CD4-positive, alpha-beta T cell (primary cell): ENCODE measurements at regions not wholly inside any gene's neighbourhood (a gene's known extent, or its start where the extent isn't known, plus 50 kb on each side); places are given as distances from the start of the nearest gene placed in this dataset.

Experiments used
- ATAC-seq: fragments of 200-7000 bp; cut with Tn5 transposase; one replicate; pipeline ENCODE4 v1.10.0; 2022; ENCODE audit warnings: mild to moderate bottlenecking; ENCODE audit not compliant: poor library complexity
- CTCF ChIA-PET: fragments of 350-600 bp; sonication (Branson Sonifier 250); formaldehyde crosslinking; loops from one replicate; lab custom pipeline; 2021; ENCODE audit warnings: antibody characterized with exemption, inconsistent platforms; lab: Charles Lee
- POLR2A ChIA-PET: fragments of 350-600 bp; sonication (Branson Sonifier 250); formaldehyde crosslinking; loops from one replicate; lab custom pipeline; 2021; ENCODE audit warnings: antibody characterized with exemption, inconsistent platforms; lab: Charles Lee
- DNase-seq, 14 experiments: peaks; one replicate each; pipeline ENCODE4 v3.0.0-alpha.2; 2013 to 2020; ENCODE audit warnings: mixed read lengths in 2 of 14
- H3K27ac ChIP-seq, 2 donors: one replicate each; pipeline versions ENCODE4 v1.5.1 to v1.7.0; 2013; ENCODE audit warnings: low read length in 2 of 2, low read depth in 1 of 2, mild to moderate bottlenecking in 1 of 2
- H3K27me3 ChIP-seq, 2 experiments: 1 replicate in 1 of 2; 2 replicates in 1 of 2; pipeline versions ENCODE4 v1.6.1 to v1.7.0; 2013; ENCODE audit warnings: low read length in 2 of 2, control low read depth in 1 of 2, mild to moderate bottlenecking in 1 of 2, moderate library complexity in 1 of 2; ENCODE audit not compliant: insufficient read depth in 2 of 2, control insufficient read depth in 1 of 2
- H3K36me3 ChIP-seq: one replicate; pipeline ENCODE4 v1.6.1; 2013; ENCODE audit warnings: low read length, control low read depth; ENCODE audit not compliant: insufficient read depth
- H3K4me1 ChIP-seq: one replicate; pipeline ENCODE4 v1.6.1; 2013; ENCODE audit warnings: low read length, control low read depth; ENCODE audit not compliant: insufficient read depth
- H3K4me3 ChIP-seq: one replicate; pipeline ENCODE4 v1.5.1; 2013; ENCODE audit warnings: mild to moderate bottlenecking, low read length, moderate library complexity
- H3K9me3 ChIP-seq, 2 experiments: 1 replicate in 1 of 2; 2 replicates in 1 of 2; pipeline versions ENCODE4 v1.6.1 to v1.7.0; 2013; ENCODE audit warnings: low read length in 2 of 2, mild to moderate bottlenecking in 2 of 2, control low read depth in 1 of 2, moderate library complexity in 1 of 2; ENCODE audit not compliant: control insufficient read depth in 1 of 2, insufficient read depth in 1 of 2
- H3K27ac Mint-ChIP-seq: one replicate; pipeline ENCODE4 v1.8.0; 2020; ENCODE audit warnings: mixed read lengths
- H3K27me3 Mint-ChIP-seq: one replicate; pipeline ENCODE4 v1.8.0; 2021; ENCODE audit warnings: mixed read lengths
- H3K36me3 Mint-ChIP-seq: one replicate; pipeline ENCODE4 v1.8.0; 2021; ENCODE audit warnings: low read depth, mixed read lengths
- H3K4me1 Mint-ChIP-seq: one replicate; pipeline ENCODE4 v1.8.0; 2021; ENCODE audit warnings: low read depth, mixed read lengths
- H3K4me3 Mint-ChIP-seq: one replicate; pipeline ENCODE4 v1.8.0; 2020; ENCODE audit warnings: mild to moderate bottlenecking, mixed read lengths
- H3K9me3 Mint-ChIP-seq: one replicate; pipeline ENCODE4 v1.8.0; 2020; ENCODE audit warnings: mixed read lengths
- intact Hi-C, 2 experiments: fragments of 100-400 bp; cut with DNase I in 1 of 2; cut with micrococcal nuclease in 1 of 2; formaldehyde crosslinking; loops; one replicate each; pipeline versions ENCODE4 v1.15.1 to v1.9.0; 2023 to 2025; cut with DNase I, micrococcal nuclease
- TF ChIP-seq, protein P1 (sequence below): fragments of 200-600 bp; IDR thresholded peaks from one replicate; pipeline ENCODE4 v1.8.0; 2022; ENCODE audit warnings: antibody characterized with exemption, mild to moderate bottlenecking

DNA sequence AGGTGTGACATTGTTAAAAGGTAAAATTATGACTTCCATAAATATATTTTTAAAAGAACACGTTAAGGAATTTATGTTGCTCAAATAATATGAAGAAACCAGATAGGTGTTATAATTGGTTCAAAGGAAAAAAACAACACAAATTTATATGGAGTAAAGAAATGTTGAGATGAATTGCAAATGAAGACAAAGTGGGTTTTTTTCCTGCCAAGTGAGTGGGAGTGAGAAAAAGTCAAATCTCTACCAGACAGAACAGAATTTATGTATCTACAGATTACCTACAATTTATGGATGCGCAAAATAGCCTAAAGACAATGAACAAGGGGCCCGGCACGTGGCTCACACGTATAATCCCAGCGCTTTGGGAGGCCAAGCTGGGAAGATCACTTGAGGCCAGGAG is 159.7 kb upstream of the SLC1A4 start:
- Mint-ChIP-seq H3K9me3 (no peaks in the 10 kb centered on the region), H3K36me3 (no peaks in the 10 kb centered on the region), H3K4me1 (peaks cover 5% of the 10 kb centered on the region), H3K4me3 (no peak overlapping the region), H3K27me3 (no peaks in the 10 kb centered on the region), H3K27ac (no peak overlapping the region)
- ATAC-seq (no peak), DNase-seq (no peak)
- Histone ChIP-seq H3K4me1 (peaks cover 13% of the 10 kb centered on the region), H3K27ac (no peak overlapping the region), H3K9me3 (no peaks in the 10 kb centered on the region), H3K4me3 (no peak overlapping the region), H3K27me3 (no peaks in the 10 kb centered on the region), H3K36me3 (no peaks in the 10 kb centered on the region)
- TF ChIP-seq, protein P1, sequence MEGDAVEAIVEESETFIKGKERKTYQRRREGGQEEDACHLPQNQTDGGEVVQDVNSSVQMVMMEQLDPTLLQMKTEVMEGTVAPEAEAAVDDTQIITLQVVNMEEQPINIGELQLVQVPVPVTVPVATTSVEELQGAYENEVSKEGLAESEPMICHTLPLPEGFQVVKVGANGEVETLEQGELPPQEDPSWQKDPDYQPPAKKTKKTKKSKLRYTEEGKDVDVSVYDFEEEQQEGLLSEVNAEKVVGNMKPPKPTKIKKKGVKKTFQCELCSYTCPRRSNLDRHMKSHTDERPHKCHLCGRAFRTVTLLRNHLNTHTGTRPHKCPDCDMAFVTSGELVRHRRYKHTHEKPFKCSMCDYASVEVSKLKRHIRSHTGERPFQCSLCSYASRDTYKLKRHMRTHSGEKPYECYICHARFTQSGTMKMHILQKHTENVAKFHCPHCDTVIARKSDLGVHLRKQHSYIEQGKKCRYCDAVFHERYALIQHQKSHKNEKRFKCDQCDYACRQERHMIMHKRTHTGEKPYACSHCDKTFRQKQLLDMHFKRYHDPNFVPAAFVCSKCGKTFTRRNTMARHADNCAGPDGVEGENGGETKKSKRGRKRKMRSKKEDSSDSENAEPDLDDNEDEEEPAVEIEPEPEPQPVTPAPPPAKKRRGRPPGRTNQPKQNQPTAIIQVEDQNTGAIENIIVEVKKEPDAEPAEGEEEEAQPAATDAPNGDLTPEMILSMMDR = no peak
- ChIA-PET CTCF (interaction anchor here (1.0 kb wide), 1 partner anchor 183 kb away, joined by 5 read pairs; no protein-coding TSS in a partner anchor), POLR2A (interaction anchor here (0.9 to 3.4 kb wide), 3 partner anchors 9 to 176 kb away, joined by 3 to 20 read pairs (median 4); partner anchors contain the start of gene SERTAD2)
- intact Hi-C loops = no loop called here

DNA sequence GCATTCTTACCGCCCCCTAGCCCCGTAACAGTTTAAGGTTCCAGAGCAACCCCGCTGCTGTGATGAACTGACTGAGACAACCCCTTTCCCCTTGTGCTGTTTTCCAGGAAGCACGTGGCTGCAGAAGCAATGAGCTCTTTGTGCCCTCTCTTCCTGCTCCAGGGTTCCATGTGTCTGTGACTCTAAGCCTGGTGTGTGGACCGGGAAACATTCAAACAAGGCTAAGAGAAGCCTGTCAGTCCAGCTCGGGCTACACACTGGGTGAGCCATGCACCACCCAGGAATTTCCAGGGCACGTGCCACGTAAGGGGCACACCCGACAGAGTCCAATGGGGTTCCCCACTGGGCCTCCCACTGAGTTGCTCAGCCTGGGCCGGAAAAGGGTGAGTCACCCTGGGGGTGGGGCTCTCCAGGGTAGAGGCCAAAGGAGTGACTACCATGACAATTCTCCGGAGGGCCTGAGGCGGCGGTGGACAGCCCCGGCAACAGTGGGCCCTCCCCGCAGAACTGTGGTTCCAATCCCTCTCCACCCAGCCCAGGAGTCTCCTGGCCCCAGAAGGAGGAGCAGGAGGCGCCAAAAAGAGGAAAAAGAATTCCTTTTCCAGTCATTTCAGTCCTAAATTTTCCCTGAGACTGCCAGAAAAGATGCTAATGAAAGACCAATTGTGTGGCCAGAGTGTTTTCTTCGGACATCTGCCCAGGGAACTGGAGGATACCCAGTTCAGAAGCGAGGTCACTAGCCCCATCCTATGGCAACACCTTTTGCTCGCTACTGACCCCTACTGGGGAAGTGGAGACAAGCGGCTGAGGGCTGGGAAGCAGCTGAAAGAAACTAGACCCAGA is 157.8 kb upstream of the SLC1A4 start:
- DNase-seq = peak; percentile 66 to 93 (median 77)
- H3K27ac Mint-ChIP-seq = no peak overlapping the region

DNA sequence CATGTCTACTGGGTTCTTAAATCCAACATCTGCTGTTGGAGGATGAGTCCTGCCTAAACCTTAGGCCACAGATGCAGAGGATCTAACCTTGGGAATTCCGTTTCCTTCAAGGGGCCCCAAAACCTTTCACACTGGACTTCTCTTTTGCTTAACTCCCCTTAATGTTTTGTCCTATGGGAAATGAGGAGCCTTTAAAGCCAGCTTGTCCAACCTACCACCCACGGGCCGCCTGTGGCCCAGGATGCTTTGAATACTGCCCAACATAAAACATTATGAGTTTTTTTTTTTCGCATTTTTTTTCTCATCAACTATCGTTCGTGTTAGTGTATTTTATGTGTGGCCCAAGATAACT is 157.2 kb upstream of the SLC1A4 start:
- Histone ChIP-seq H3K36me3 (no peaks in the 10 kb centered on the region), H3K27me3 (no peaks in the 10 kb centered on the region), H3K9me3 (no peaks in the 10 kb centered on the region), H3K4me1 (peaks cover 13% of the 10 kb centered on the region), H3K4me3 (no peak overlapping the region), H3K27ac (no peak overlapping the region)
- CTCF ChIA-PET = interaction anchor here (0.6 to 3.5 kb wide), 20 partner anchors 10 to 763 kb away, joined by 3 to 32 read pairs (median 4); partner anchors contain the start of gene SERTAD2
- TF ChIP-seq, protein P1 = peak; percentile 50
- Mint-ChIP-seq H3K27ac (no peak overlapping the region), H3K27me3 (no peaks in the 10 kb centered on the region), H3K36me3 (no peaks in the 10 kb centered on the region), H3K4me1 (peaks cover 5% of the 10 kb centered on the region), H3K9me3 (no peaks in the 10 kb centered on the region), H3K4me3 (no peak overlapping the region)
- no peak for ATAC-seq
- DNase-seq = no peak
- POLR2A ChIA-PET = interaction anchor here (0.8 to 3.6 kb wide), 6 partner anchors 12 to 186 kb away, joined by 3 to 20 read pairs (median 6); partner anchors contain the start of gene SERTAD2
- intact Hi-C loops = loop anchor here (1.0 to 5.0 kb wide), 3 partner anchors 65 to 186 kb away; no protein-coding TSS in a partner anchor

More for the DNA sequence above, 157.8 kb upstream of the SLC1A4 start:
- no peaks in the 10 kb centered on the region for H3K27me3 ChIP-seq
- H3K9me3 Mint-ChIP-seq = no peaks in the 10 kb centered on the region
- H3K36me3 Mint-ChIP-seq = no peaks in the 10 kb centered on the region
- no peak overlapping the region for H3K27ac ChIP-seq
- TF ChIP-seq, protein P1 = peak; percentile 93
- no peaks in the 10 kb centered on the region for H3K27me3 Mint-ChIP-seq
- intact Hi-C loops = loop anchor here (1.0 to 5.0 kb wide), 3 partner anchors 64 to 185 kb away; no protein-coding TSS in a partner anchor
- peak overlapping the region; percentile 35 for H3K4me3 ChIP-seq
- no peaks in the 10 kb centered on the region for H3K36me3 ChIP-seq
- H3K4me1 ChIP-seq = peaks cover 13% of the 10 kb centered on the region
- H3K9me3 ChIP-seq = no peaks in the 10 kb centered on the region
- POLR2A ChIA-PET = interaction anchor here (0.8 to 3.6 kb wide), 6 partner anchors 12 to 185 kb away, joined by 3 to 20 read pairs (median 6); partner anchors contain the start of gene SERTAD2
- CTCF ChIA-PET = interaction anchor here (0.6 to 3.5 kb wide), 22 partner anchors 8 to 763 kb away, joined by 3 to 32 read pairs (median 3); partner anchors contain the start of gene SERTAD2
- peak; percentile 87 for ATAC-seq
- H3K4me1 Mint-ChIP-seq = peaks cover 5% of the 10 kb centered on the region
- H3K4me3 Mint-ChIP-seq = no peak overlapping the region
